ENCODE measurements at regions not wholly inside any gene's neighbourhood (a gene's known extent, or its start where the extent isn't known, plus 50 kb on each side); places are given as distances from the start of the nearest gene placed in this dataset.

- POLR2A ChIA-PET = no interaction called here
Measured at GRCh38 chr6:11650711-11651110, 113.2 kb downstream of the TMEM170B start.

GRCh38 chr6:11653028-11653583 is 115.6 kb downstream of the TMEM170B start:
- Mint-ChIP-seq H3K4me3 (no peak overlapping the region), H3K27ac (peak overlapping the region in 2 of 10 donors; percentile 40 to 79), H3K27me3 (peaks cover 0 to 7% (median 3%) of the 10 kb centered on the region in 5 donors), H3K9me3 (peaks cover 0 to 9% (median 0%) of the 10 kb centered on the region in 9 donors), H3K4me1 (peaks cover 0 to 9% (median 4%) of the 10 kb centered on the region in 4 donors), H3K36me3 (peaks cover 0 to 6% (median 0%) of the 10 kb centered on the region in 3 donors)
- DNase-seq (peak in 2 of 10 donors; percentile 39 to 74), ATAC-seq (peak; percentile 65 to 77)
- POLR2A ChIA-PET = interaction anchor here (0.7 to 0.9 kb wide), 2 partner anchors 38 to 263 kb away, joined by 3 to 5 read pairs; no protein-coding TSS in a partner anchor

More at GRCh38 chr6:11650711-11651110, 113.2 kb downstream of the TMEM170B start:
- Mint-ChIP-seq H3K9me3 (peaks cover 0 to 11% (median 0%) of the 10 kb centered on the region in 9 donors), H3K27me3 (peaks cover 0 to 2% (median 0%) of the 10 kb centered on the region in 5 donors), H3K4me3 (no peak overlapping the region), H3K36me3 (peaks cover 0 to 7% (median 0%) of the 10 kb centered on the region in 3 donors), H3K4me1 (peaks cover 0 to 6% (median 3%) of the 10 kb centered on the region in 4 donors), H3K27ac (peak overlapping the region in 1 of 10 donors; percentile 33)
- ATAC-seq (no peak), DNase-seq (no peak)

GRCh38 chr6:11654876-11655275 is 117.3 kb downstream of the TMEM170B start:
- Mint-ChIP-seq H3K4me3 (no peak overlapping the region), H3K9me3 (no peaks in the 10 kb centered on the region), H3K4me1 (peaks cover 0 to 9% (median 4%) of the 10 kb centered on the region in 4 donors), H3K27ac (peak overlapping the region in 1 of 10 donors; percentile 26), H3K27me3 (peaks cover 0 to 7% (median 3%) of the 10 kb centered on the region in 5 donors), H3K36me3 (no peaks in the 10 kb centered on the region)
- ATAC-seq (no peak), DNase-seq (no peak)
- POLR2A ChIA-PET = interaction anchor here (0.7 kb wide), 1 partner anchor 447 kb away, joined by 3 read pairs; no protein-coding TSS in a partner anchor

- H3K27ac Mint-ChIP-seq = no peak overlapping the region
Measured at GRCh38 chr6:11656491-11656890, 118.9 kb downstream of the TMEM170B start.

GRCh38 chr6:11659757-11660156 is 118.8 kb downstream of the ADTRP start:
- Mint-ChIP-seq H3K4me3 (no peak overlapping the region), H3K4me1 (peaks cover 0 to 7% (median 1%) of the 10 kb centered on the region in 4 donors), H3K36me3 (peaks cover 0 to 7% (median 0%) of the 10 kb centered on the region in 3 donors), H3K27me3 (peaks cover 0 to 11% (median 3%) of the 10 kb centered on the region in 5 donors), H3K9me3 (no peaks in the 10 kb centered on the region), H3K27ac (no peak overlapping the region)
- no peak for DNase-seq
- ATAC-seq = no peak
- POLR2A ChIA-PET = no interaction called here

More at GRCh38 chr6:11656491-11656890, 118.9 kb downstream of the TMEM170B start:
- POLR2A ChIA-PET = no interaction called here
- Mint-ChIP-seq H3K36me3 (no peaks in the 10 kb centered on the region), H3K4me1 (peaks cover 0 to 9% (median 4%) of the 10 kb centered on the region in 4 donors), H3K4me3 (no peak overlapping the region), H3K9me3 (no peaks in the 10 kb centered on the region), H3K27me3 (peaks cover 0 to 7% (median 3%) of the 10 kb centered on the region in 5 donors)
- ATAC-seq = no peak
- DNase-seq = no peak

GRCh38 chr6:11662323-11662722 is 116.3 kb downstream of the ADTRP start:
- H3K27me3 Mint-ChIP-seq = peaks cover 0 to 16% (median 7%) of the 10 kb centered on the region in 5 donors
- no peak overlapping the region for H3K4me3 Mint-ChIP-seq
- peaks cover 0 to 2% (median 0%) of the 10 kb centered on the region in 9 donors for H3K9me3 Mint-ChIP-seq
- H3K4me1 Mint-ChIP-seq = no peaks in the 10 kb centered on the region
- DNase-seq (no peak), ATAC-seq (no peak)
- peaks cover 0 to 7% (median 0%) of the 10 kb centered on the region in 3 donors for H3K36me3 Mint-ChIP-seq
- POLR2A ChIA-PET = no interaction called here
- no peak overlapping the region for H3K27ac Mint-ChIP-seq

GRCh38 chr6:11663519-11663918 is 115.1 kb downstream of the ADTRP start:
- H3K27ac Mint-ChIP-seq = no peak overlapping the region
- DNase-seq = no peak
- peaks cover 0 to 16% (median 7%) of the 10 kb centered on the region in 5 donors for H3K27me3 Mint-ChIP-seq
- no peak for ATAC-seq
- peaks cover 0 to 7% (median 0%) of the 10 kb centered on the region in 3 donors for H3K36me3 Mint-ChIP-seq
- H3K4me3 Mint-ChIP-seq = no peak overlapping the region
- POLR2A ChIA-PET = no interaction called here
- H3K9me3 Mint-ChIP-seq = peaks cover 0 to 2% (median 0%) of the 10 kb centered on the region in 9 donors
- H3K4me1 Mint-ChIP-seq = no peaks in the 10 kb centered on the region
